ENCODE measurements at regions not wholly inside any gene's neighbourhood (a gene's known extent, or its start where the extent isn't known, plus 50 kb on each side); places are given as distances from the start of the nearest gene placed in this dataset.

DNA sequence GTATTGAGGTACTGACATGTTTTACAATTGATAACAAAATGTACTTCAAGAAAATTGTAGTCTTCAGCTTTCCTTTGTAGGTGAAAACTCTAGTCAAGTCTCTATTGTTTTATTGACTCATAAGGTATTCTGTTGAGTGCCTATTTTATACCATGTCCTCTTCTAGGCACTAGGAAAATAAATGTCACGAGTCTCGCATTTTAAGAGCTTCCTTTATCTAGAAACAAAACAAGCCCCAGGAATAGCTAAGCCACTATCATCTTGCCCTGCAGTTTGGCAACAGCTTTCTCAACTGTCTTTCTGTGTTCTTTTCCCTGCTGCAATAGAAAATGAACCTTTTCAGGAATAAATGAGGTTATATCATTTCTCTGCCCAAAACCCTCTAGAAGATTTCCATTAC lies 288.5 kb upstream of the NEGR1 start:
- DNase-seq (ENCODE audit: low read depth, low spot score), result no peak
- Mint-ChIP-seq H3K27ac (ENCODE audit: unreplicated experiment) (no peak overlapping the region), H3K4me1 (peaks cover 3% of the 10 kb centered on the region), H3K36me3 (ENCODE audit: low read depth) (no peaks in the 10 kb centered on the region), H3K4me3 (no peak overlapping the region), H3K27me3 (ENCODE audit: low read depth) (no peaks in the 10 kb centered on the region), H3K9me3 (no peaks in the 10 kb centered on the region)
- TF ChIP-seq, protein P1, sequence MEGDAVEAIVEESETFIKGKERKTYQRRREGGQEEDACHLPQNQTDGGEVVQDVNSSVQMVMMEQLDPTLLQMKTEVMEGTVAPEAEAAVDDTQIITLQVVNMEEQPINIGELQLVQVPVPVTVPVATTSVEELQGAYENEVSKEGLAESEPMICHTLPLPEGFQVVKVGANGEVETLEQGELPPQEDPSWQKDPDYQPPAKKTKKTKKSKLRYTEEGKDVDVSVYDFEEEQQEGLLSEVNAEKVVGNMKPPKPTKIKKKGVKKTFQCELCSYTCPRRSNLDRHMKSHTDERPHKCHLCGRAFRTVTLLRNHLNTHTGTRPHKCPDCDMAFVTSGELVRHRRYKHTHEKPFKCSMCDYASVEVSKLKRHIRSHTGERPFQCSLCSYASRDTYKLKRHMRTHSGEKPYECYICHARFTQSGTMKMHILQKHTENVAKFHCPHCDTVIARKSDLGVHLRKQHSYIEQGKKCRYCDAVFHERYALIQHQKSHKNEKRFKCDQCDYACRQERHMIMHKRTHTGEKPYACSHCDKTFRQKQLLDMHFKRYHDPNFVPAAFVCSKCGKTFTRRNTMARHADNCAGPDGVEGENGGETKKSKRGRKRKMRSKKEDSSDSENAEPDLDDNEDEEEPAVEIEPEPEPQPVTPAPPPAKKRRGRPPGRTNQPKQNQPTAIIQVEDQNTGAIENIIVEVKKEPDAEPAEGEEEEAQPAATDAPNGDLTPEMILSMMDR (conservative IDR thresholded peaks at IDR 0.05), result no peak

DNA sequence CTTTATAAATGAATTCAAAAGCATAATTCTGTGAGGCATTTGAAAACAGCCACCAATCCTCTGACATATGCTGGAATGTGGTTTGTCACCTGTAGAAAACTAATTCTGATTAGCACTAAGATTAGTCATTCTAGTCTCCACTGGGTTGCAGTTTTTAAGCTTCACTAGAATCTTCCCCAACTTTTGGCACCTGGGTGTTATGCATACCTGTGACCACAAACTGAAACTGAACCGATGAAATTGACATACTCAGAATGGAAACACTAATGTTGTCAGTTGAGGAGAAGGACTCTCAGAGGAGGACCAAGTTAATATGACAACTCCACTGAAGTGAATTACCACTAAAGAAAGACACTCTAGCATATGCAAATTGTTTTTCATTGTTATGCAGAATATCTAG lies 285.8 kb upstream of the NEGR1 start:
- TF ChIP-seq, protein P1 (conservative IDR thresholded peaks at IDR 0.05), result no peak
- Mint-ChIP-seq H3K9me3 (no peaks in the 10 kb centered on the region), H3K27ac (ENCODE audit: unreplicated experiment) (no peak overlapping the region), H3K27me3 (ENCODE audit: low read depth) (no peaks in the 10 kb centered on the region), H3K4me1 (peaks cover 3% of the 10 kb centered on the region), H3K36me3 (ENCODE audit: low read depth) (no peaks in the 10 kb centered on the region), H3K4me3 (no peak overlapping the region)
- DNase-seq (ENCODE audit: low read depth, low spot score), result no peak

GRCh38 chr1:72567521-72567920 lies 285.2 kb upstream of the NEGR1 start:
- H3K36me3 Mint-ChIP-seq (ENCODE audit: low read depth), result no peaks in the 10 kb centered on the region
- DNase-seq (ENCODE audit: low read depth, low spot score), result no peak

DNA sequence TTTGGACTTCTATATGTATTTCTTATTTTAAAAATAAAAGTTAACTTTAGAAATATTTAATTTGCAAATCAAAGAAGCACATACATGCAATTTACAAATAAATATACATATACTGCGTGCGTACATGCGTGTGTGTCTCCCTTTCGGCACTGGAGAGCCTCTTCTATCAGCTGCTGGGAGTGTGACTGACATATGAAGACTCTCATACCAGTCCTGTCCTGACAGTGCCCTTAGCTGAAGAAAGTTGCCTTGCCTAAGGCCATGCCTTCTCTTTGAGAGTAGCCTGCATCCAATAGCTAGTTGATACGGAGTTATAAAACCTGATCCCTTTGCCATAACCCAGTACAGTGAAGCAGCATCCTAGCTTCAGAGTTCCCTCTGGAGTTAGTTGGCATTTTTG lies 282.4 kb upstream of the NEGR1 start:
- H3K36me3 Mint-ChIP-seq (ENCODE audit: low read depth), result no peaks in the 10 kb centered on the region
- no peaks in the 10 kb centered on the region for H3K9me3 Mint-ChIP-seq
- no peaks in the 10 kb centered on the region for H3K27me3 Mint-ChIP-seq (ENCODE audit: low read depth)
- no peaks in the 10 kb centered on the region for H3K4me1 Mint-ChIP-seq
- H3K27ac Mint-ChIP-seq (ENCODE audit: unreplicated experiment), result no peak overlapping the region
- H3K4me3 Mint-ChIP-seq, result no peak overlapping the region
- TF ChIP-seq, protein P1 (conservative IDR thresholded peaks at IDR 0.05), result no peak
- DNase-seq (ENCODE audit: low read depth, low spot score), result no peak

More at GRCh38 chr1:72567521-72567920, 285.2 kb upstream of the NEGR1 start:
- Mint-ChIP-seq H3K4me1 (peaks cover 3% of the 10 kb centered on the region), H3K27ac (ENCODE audit: unreplicated experiment) (no peak overlapping the region), H3K9me3 (no peaks in the 10 kb centered on the region), H3K27me3 (ENCODE audit: low read depth) (no peaks in the 10 kb centered on the region), H3K4me3 (no peak overlapping the region)
- TF ChIP-seq, protein P1 (conservative IDR thresholded peaks at IDR 0.05), result no peak

DNA sequence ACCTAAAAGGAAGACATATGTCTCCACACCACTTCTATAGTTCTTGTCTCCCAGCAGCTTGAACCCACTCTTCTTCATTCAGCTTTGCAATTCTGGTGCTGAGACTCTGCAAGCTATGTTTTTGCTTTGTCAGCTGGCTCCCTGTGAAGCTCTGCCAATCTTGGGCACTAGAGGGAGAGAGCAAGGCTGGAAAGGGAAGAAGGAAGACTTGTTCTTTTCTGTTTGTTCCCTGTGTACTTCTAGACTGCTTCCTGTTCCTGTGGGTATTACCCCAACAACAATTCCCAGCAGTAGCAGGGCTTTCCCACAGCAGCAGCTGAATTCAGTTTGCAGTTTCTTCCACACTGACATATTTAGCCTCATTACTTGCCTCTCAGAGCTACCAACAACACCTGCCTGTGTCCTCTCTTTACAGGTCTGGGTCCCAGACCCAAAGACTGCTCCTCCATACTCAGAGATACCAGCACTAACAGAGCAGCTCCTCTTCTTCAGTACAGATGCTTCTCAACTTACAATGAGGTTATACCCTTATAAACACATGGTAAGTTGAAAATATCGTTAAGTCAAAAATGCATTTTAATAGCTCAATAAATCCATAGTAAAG lies 275.2 kb upstream of the NEGR1 start:
- Mint-ChIP-seq H3K4me1 (no peaks in the 10 kb centered on the region), H3K27me3 (ENCODE audit: low read depth) (no peaks in the 10 kb centered on the region), H3K36me3 (ENCODE audit: low read depth) (no peaks in the 10 kb centered on the region), H3K27ac (ENCODE audit: unreplicated experiment) (no peak overlapping the region), H3K4me3 (no peak overlapping the region), H3K9me3 (no peaks in the 10 kb centered on the region)
- TF ChIP-seq, protein P1 (conservative IDR thresholded peaks at IDR 0.05), result peak; percentile 37
- no peak for DNase-seq (ENCODE audit: low read depth, low spot score)

All from neural crest cell (in vitro differentiated cells).